WTC11 (cell line): ENCODE measurements at regions not wholly inside any gene's neighbourhood (a gene's known extent, or its start where the extent isn't known, plus 50 kb on each side); places are given as distances from the start of the nearest gene placed in this dataset.

ENCODE experiments used
- ATAC-seq: fragments of 200-7000 bp; cut with Tn5 transposase; 2 replicates; pipeline ENCODE4 v1.10.0; 2021; ENCODE audit warnings: mild to moderate bottlenecking, moderate library complexity
- CTCF ChIA-PET: fragments of 300-600 bp; sonication (Branson Sonifier 250); formaldehyde crosslinking; loops from one replicate; lab custom pipeline; 2021; ENCODE audit warnings: antibody characterized with exemption; lab: Charles Lee
- POLR2A ChIA-PET: fragments of 350-600 bp; sonication (Branson Sonifier 250); formaldehyde crosslinking; loops from one replicate; lab custom pipeline; 2021; ENCODE audit warnings: antibody characterized with exemption; lab: Charles Lee
- DNase-seq: peaks from one replicate; pipeline ENCODE4 v3.0.0; 2021; ENCODE audit warnings: low spot score
- H3K27ac Mint-ChIP-seq: 2 replicates; pipeline ENCODE4 v1.8.0; 2021; ENCODE audit warnings: mixed read lengths
- H3K27me3 Mint-ChIP-seq: 2 replicates; pipeline ENCODE4 v1.8.0; 2021; ENCODE audit warnings: low read depth, mild to moderate bottlenecking, moderate library complexity, mixed read lengths
- H3K36me3 Mint-ChIP-seq: 2 replicates; pipeline ENCODE4 v1.8.0; 2021; ENCODE audit warnings: mixed read lengths
- H3K4me1 Mint-ChIP-seq: 2 replicates; pipeline ENCODE4 v1.8.0; 2022; ENCODE audit warnings: mixed read lengths
- H3K4me3 Mint-ChIP-seq: 2 replicates; pipeline ENCODE4 v1.8.0; 2021; ENCODE audit warnings: mild to moderate bottlenecking, moderate library complexity, mixed read lengths
- H3K9me3 Mint-ChIP-seq: 2 replicates; pipeline ENCODE4 v1.8.0; 2021; ENCODE audit warnings: mixed read lengths
- ATF3 ChIP-seq: sonication (generic); formaldehyde crosslinking; conservative IDR thresholded peaks from 2 replicates; pipeline ENCODE4 v1.8.1; 2022; ENCODE audit warnings: mild to moderate bottlenecking, missing genetic modification reagents
- ATF6 ChIP-seq: sonication (generic); formaldehyde crosslinking; IDR thresholded peaks from 2 replicates; pipeline ENCODE4 v1.8.1; 2023; ENCODE audit warnings: mild to moderate bottlenecking, missing genetic modification reagents
- CDX4 ChIP-seq: fragments of 250-450 bp; sonication (Bioruptor Pico); IDR thresholded peaks from 2 replicates; pipeline ENCODE4 v1.9.0; 2021; ENCODE audit warnings: moderate library complexity, mild to moderate bottlenecking, inconsistent platforms, borderline replicate concordance
- ERG ChIP-seq: fragments of 250-450 bp; sonication (Bioruptor Pico); IDR thresholded peaks from 2 replicates; pipeline ENCODE4 v1.8.0; 2021; ENCODE audit warnings: mild to moderate bottlenecking
- FOXP1 ChIP-seq: sonication (generic); formaldehyde crosslinking; IDR thresholded peaks from 2 replicates; pipeline ENCODE4 v1.8.0; 2022; ENCODE audit warnings: missing genetic modification reagents, mild to moderate bottlenecking, moderate library complexity, borderline replicate concordance
- GTF2I ChIP-seq: fragments of 250-450 bp; sonication (Bioruptor Pico); conservative IDR thresholded peaks from 2 replicates; pipeline ENCODE4 v1.4.0; 2021; ENCODE audit warnings: mild to moderate bottlenecking
- IRF2 ChIP-seq: sonication (generic); formaldehyde crosslinking; IDR thresholded peaks from 2 replicates; pipeline ENCODE4 v1.8.0; 2022; ENCODE audit warnings: low read depth, missing genetic modification reagents, borderline replicate concordance
- KAT7 ChIP-seq: sonication (generic); formaldehyde crosslinking; IDR thresholded peaks from 2 replicates; pipeline ENCODE4 v1.8.1; 2023; ENCODE audit warnings: missing genetic modification reagents, mild to moderate bottlenecking, borderline replicate concordance
- MXD4 ChIP-seq: fragments of 250-450 bp; sonication (Bioruptor Pico); IDR thresholded peaks from 2 replicates; pipeline ENCODE4 v1.8.0; 2021; ENCODE audit warnings: mild to moderate bottlenecking, moderate library complexity, borderline replicate concordance
- PREB ChIP-seq: sonication (generic); formaldehyde crosslinking; IDR thresholded peaks from 2 replicates; pipeline ENCODE4 v1.8.1; 2022; ENCODE audit warnings: mild to moderate bottlenecking, missing genetic modification reagents, moderate library complexity, borderline replicate concordance
- RELA ChIP-seq: sonication (generic); formaldehyde crosslinking; IDR thresholded peaks from 2 replicates; pipeline ENCODE4 v1.8.1; 2022; ENCODE audit warnings: missing genetic modification reagents, mild to moderate bottlenecking, borderline replicate concordance
- SMAD4 ChIP-seq: sonication (generic); formaldehyde crosslinking; IDR thresholded peaks from 2 replicates; pipeline ENCODE4 v1.8.0; 2022; ENCODE audit warnings: mild to moderate bottlenecking, missing genetic modification reagents
- SP1 ChIP-seq: sonication (generic); formaldehyde crosslinking; conservative IDR thresholded peaks from 2 replicates; pipeline ENCODE4 v1.8.1; 2022; ENCODE audit warnings: missing genetic modification reagents
- TP53 ChIP-seq: sonication (generic); formaldehyde crosslinking; IDR thresholded peaks from 2 replicates; pipeline ENCODE4 v1.8.1; 2023; ENCODE audit warnings: mild to moderate bottlenecking, missing genetic modification reagents
- ZNF138 ChIP-seq: sonication (generic); formaldehyde crosslinking; conservative IDR thresholded peaks from 2 replicates; pipeline ENCODE4 v1.8.1; 2022; ENCODE audit warnings: mild to moderate bottlenecking, moderate library complexity, missing genetic modification reagents
- ZNF281 ChIP-seq: sonication (generic); formaldehyde crosslinking; IDR thresholded peaks from 2 replicates; pipeline ENCODE4 v1.8.0; 2023; ENCODE audit warnings: mild to moderate bottlenecking, missing genetic modification reagents
- ZNF416 ChIP-seq: fragments of 250-450 bp; sonication (Bioruptor Pico); IDR thresholded peaks from 2 replicates; pipeline ENCODE4 v1.9.0; 2021; ENCODE audit warnings: mild to moderate bottlenecking, inconsistent platforms
- ZNF671 ChIP-seq: fragments of 250-450 bp; sonication (Bioruptor Pico); IDR thresholded peaks from 2 replicates; pipeline ENCODE4 v1.8.0; 2021; ENCODE audit warnings: mild to moderate bottlenecking
- TF ChIP-seq, protein P1 (sequence below): fragments of 250-450 bp; sonication (Bioruptor Pico); IDR thresholded peaks from 2 replicates; pipeline ENCODE4 v1.9.0; 2021; ENCODE audit warnings: mild to moderate bottlenecking
- TF ChIP-seq, protein P2 (sequence below): fragments of 250-450 bp; sonication (Bioruptor Pico); IDR thresholded peaks from 2 replicates; pipeline ENCODE4 v1.9.0; 2021; ENCODE audit warnings: mild to moderate bottlenecking

GRCh38 chr5:90312027-90312426 is 97.5 kb downstream of the CETN3 start:
- Mint-ChIP-seq H3K4me3 (no peak overlapping the region), H3K27me3 (no peaks in the 10 kb centered on the region), H3K9me3 (peaks cover 5% of the 10 kb centered on the region; the same call in 1 of the 2 replicates), H3K27ac (no peak overlapping the region), H3K36me3 (no peaks in the 10 kb centered on the region), H3K4me1 (peaks cover 4% of the 10 kb centered on the region; the same call in 1 of the 2 replicates)
- ChIA-PET CTCF (interaction anchor here (0.6 kb wide), 1 partner anchor 909 kb away, joined by 3 read pairs; no protein-coding TSS in a partner anchor), POLR2A (no interaction called here)
- DNase-seq (no peak), ATAC-seq (no peak)
- TF ChIP-seq GTF2I (CRISPR knock-in tag), result no peak
- TF ChIP-seq ERG, result no peak
- TF ChIP-seq SMAD4 (CRISPR knock-in tag), result no peak
- no peak for TF ChIP-seq KAT7 (CRISPR knock-in tag)
- TF ChIP-seq ZNF138, result no peak
- TF ChIP-seq TP53 (CRISPR knock-in tag), result no peak
- no peak for TF ChIP-seq IRF2 (CRISPR knock-in tag)
- TF ChIP-seq ZNF281, result no peak
- TF ChIP-seq ATF3 (CRISPR knock-in tag), result no peak
- TF ChIP-seq CDX4, result no peak
- TF ChIP-seq, protein P1, sequence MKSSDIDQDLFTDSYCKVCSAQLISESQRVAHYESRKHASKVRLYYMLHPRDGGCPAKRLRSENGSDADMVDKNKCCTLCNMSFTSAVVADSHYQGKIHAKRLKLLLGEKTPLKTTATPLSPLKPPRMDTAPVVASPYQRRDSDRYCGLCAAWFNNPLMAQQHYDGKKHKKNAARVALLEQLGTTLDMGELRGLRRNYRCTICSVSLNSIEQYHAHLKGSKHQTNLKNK (CRISPR knock-in tag), result no peak
- TF ChIP-seq ATF6 (CRISPR knock-in tag), result no peak
- no peak for TF ChIP-seq ZNF416 (CRISPR knock-in tag)
- TF ChIP-seq MXD4 (CRISPR knock-in tag), result no peak
- no peak for TF ChIP-seq SP1
- no peak for TF ChIP-seq PREB (CRISPR knock-in tag)

GRCh38 chr5:90311401-90311800 is 98.2 kb downstream of the CETN3 start:
- Mint-ChIP-seq H3K9me3 (peaks cover 5% of the 10 kb centered on the region; the same call in 1 of the 2 replicates), H3K4me1 (peaks cover 8% of the 10 kb centered on the region), H3K27me3 (no peaks in the 10 kb centered on the region), H3K27ac (no peak overlapping the region), H3K36me3 (no peaks in the 10 kb centered on the region), H3K4me3 (no peak overlapping the region)
- ChIA-PET POLR2A (no interaction called here), CTCF (interaction anchor here (0.6 kb wide), 2 partner anchors 643 to 908 kb away, joined by 3 read pairs; no protein-coding TSS in a partner anchor)
- no peak for ATAC-seq
- DNase-seq, result no peak
- TF ChIP-seq RELA (CRISPR knock-in tag) (no peak), ZNF671 (CRISPR knock-in tag) (no peak), PREB (CRISPR knock-in tag) (no peak), FOXP1 (CRISPR knock-in tag) (no peak), ERG (no peak)
- TF ChIP-seq, protein P2, sequence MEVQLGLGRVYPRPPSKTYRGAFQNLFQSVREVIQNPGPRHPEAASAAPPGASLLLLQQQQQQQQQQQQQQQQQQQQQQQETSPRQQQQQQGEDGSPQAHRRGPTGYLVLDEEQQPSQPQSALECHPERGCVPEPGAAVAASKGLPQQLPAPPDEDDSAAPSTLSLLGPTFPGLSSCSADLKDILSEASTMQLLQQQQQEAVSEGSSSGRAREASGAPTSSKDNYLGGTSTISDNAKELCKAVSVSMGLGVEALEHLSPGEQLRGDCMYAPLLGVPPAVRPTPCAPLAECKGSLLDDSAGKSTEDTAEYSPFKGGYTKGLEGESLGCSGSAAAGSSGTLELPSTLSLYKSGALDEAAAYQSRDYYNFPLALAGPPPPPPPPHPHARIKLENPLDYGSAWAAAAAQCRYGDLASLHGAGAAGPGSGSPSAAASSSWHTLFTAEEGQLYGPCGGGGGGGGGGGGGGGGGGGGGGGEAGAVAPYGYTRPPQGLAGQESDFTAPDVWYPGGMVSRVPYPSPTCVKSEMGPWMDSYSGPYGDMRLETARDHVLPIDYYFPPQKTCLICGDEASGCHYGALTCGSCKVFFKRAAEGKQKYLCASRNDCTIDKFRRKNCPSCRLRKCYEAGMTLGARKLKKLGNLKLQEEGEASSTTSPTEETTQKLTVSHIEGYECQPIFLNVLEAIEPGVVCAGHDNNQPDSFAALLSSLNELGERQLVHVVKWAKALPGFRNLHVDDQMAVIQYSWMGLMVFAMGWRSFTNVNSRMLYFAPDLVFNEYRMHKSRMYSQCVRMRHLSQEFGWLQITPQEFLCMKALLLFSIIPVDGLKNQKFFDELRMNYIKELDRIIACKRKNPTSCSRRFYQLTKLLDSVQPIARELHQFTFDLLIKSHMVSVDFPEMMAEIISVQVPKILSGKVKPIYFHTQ (CRISPR knock-in tag), result no peak
